Peyer's patch (tissue), 4 donors: ENCODE measurements at regions not wholly inside any gene's neighbourhood (a gene's known extent, or its start where the extent isn't known, plus 50 kb on each side); places are given as distances from the start of the nearest gene placed in this dataset.

Source experiments
- CTCF ChIP-seq, 6 experiments: fragments of 450-650 bp in 4 of 6; fragments of 200-600 bp in 2 of 6; sonication (generic) in 1 of 6; IDR thresholded peaks; one replicate each; pipeline ENCODE4 v1.5.1; 2017 to 2019; ENCODE audit warnings: antibody characterized with exemption in 6 of 6, mild to moderate bottlenecking in 3 of 6, moderate library complexity in 1 of 6
- POLR2A ChIP-seq, 2 donors: fragments of 450-650 bp; IDR thresholded peaks; one replicate each; pipeline ENCODE4 v1.5.1; 2017; ENCODE audit warnings: antibody characterized with exemption in 2 of 2, mild to moderate bottlenecking in 2 of 2, moderate library complexity in 2 of 2

GRCh38 chrX:150223176-150224015 is 139.7 kb upstream of the MAMLD1 start:
- TF ChIP-seq CTCF (IDR thresholded peaks at IDR 0.05) (no peak), POLR2A (IDR thresholded peaks at IDR 0.05) (no peak)
